ENCODE measurements at regions not wholly inside any gene's neighbourhood (a gene's known extent, or its start where the extent isn't known, plus 50 kb on each side); places are given as distances from the start of the nearest gene placed in this dataset.
"Not testable (repeated sequence)": the region's sequence is repeated elsewhere in the genome, so short reads cannot be mapped to it uniquely, and the experiment has no call there.

DNA sequence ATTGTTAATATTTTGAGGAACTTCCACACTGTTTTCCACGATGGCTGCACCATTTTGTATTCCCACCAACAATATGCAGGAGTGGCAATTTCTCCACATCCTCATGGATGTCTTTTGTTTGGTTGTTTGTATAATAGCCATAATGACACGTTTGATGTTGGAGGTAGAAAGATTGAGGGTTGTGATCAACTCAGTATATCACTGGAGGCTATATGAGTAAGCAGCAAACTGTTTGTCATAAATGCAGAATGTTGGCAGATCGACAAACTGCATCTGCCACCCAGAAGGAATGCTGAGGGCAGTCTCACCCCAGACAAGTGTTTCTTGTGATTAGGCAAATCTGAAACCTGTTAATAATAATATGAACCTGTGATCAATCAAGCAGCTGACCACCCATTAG lies 243.9 kb upstream of the WDFY3 start:
- POLR2A ChIA-PET: no interaction called here
- no peaks in the 10 kb centered on the region for H3K36me3 ChIP-seq (ENCODE audit: control insufficient read depth, insufficient read depth, low read length)
- BruUV-seq (replicated peaks): no TSS peak
- H3K27me3 ChIP-seq (replicated peaks; ENCODE audit: control insufficient read depth, insufficient read depth, low read length): no peaks in the 10 kb centered on the region
- Mint-ChIP-seq H3K9me3 (ENCODE audit: unreplicated experiment) (no peaks in the 10 kb centered on the region), H3K27me3 (ENCODE audit: insufficient read depth, unreplicated experiment) (no peaks in the 10 kb centered on the region), H3K4me1 (ENCODE audit: low read depth, unreplicated experiment) (no peaks in the 10 kb centered on the region), H3K4me3 (ENCODE audit: unreplicated experiment) (no peak overlapping the region), H3K36me3 (ENCODE audit: insufficient read depth, unreplicated experiment) (no peaks in the 10 kb centered on the region), H3K27ac (ENCODE audit: unreplicated experiment) (no peak overlapping the region)
- CTCF ChIA-PET: no interaction called here
- no peak overlapping the region for H3K4me3 ChIP-seq (ENCODE audit: low read depth, low read length)
- TF ChIP-seq, protein P1, sequence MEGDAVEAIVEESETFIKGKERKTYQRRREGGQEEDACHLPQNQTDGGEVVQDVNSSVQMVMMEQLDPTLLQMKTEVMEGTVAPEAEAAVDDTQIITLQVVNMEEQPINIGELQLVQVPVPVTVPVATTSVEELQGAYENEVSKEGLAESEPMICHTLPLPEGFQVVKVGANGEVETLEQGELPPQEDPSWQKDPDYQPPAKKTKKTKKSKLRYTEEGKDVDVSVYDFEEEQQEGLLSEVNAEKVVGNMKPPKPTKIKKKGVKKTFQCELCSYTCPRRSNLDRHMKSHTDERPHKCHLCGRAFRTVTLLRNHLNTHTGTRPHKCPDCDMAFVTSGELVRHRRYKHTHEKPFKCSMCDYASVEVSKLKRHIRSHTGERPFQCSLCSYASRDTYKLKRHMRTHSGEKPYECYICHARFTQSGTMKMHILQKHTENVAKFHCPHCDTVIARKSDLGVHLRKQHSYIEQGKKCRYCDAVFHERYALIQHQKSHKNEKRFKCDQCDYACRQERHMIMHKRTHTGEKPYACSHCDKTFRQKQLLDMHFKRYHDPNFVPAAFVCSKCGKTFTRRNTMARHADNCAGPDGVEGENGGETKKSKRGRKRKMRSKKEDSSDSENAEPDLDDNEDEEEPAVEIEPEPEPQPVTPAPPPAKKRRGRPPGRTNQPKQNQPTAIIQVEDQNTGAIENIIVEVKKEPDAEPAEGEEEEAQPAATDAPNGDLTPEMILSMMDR (IDR thresholded peaks at IDR 0.05; ENCODE audit: insufficient read depth in 1 of 2, low read depth in 1 of 2, low read length in 1 of 2, severe bottlenecking in 1 of 2, unreplicated experiment in 1 of 2): no peak
- no peaks in the 10 kb centered on the region for H3K9me3 ChIP-seq
- intact Hi-C loops (cut with micrococcal nuclease; ENCODE audit: unreplicated experiment): no loop called here
- H3K4me1 ChIP-seq: no peaks in the 10 kb centered on the region
- no peak for DNase-seq

DNA sequence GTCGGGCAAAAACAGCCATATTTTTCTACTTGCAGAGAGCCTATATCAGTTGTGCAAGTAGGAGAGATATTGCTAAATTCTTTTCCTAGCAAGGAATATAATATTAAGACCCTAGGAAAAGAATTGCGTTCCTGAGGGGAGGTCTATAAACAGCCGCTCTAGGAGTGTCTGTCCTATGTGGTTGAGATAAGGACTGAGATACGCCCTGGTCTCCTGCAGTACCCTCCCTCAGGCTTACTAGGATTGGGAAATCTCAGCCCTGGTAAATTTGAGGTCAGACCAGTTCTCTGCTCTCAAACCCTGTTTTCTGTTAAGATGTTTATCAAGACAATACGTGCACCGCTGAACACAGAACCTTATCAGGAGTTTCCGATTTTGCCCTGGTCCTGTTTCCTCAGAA lies 250.1 kb upstream of the WDFY3 start:
- intact Hi-C loops (cut with micrococcal nuclease; ENCODE audit: unreplicated experiment); H3K27ac Mint-ChIP-seq (ENCODE audit: unreplicated experiment); H3K9me3 ChIP-seq; H3K36me3 Mint-ChIP-seq (ENCODE audit: insufficient read depth, unreplicated experiment); CTCF ChIA-PET; BruUV-seq (replicated peaks); H3K4me3 Mint-ChIP-seq (ENCODE audit: unreplicated experiment); DNase-seq; H3K4me1 ChIP-seq; H3K4me3 ChIP-seq (ENCODE audit: low read depth, low read length); H3K27me3 ChIP-seq (replicated peaks; ENCODE audit: control insufficient read depth, insufficient read depth, low read length); H3K36me3 ChIP-seq (ENCODE audit: control insufficient read depth, insufficient read depth, low read length); H3K27me3 Mint-ChIP-seq (ENCODE audit: insufficient read depth, unreplicated experiment); POLR2A ChIA-PET; H3K4me1 Mint-ChIP-seq (ENCODE audit: low read depth, unreplicated experiment): not testable (repeated sequence)
- H3K9me3 Mint-ChIP-seq (ENCODE audit: unreplicated experiment): peaks cover 12% of the 10 kb centered on the region

DNA sequence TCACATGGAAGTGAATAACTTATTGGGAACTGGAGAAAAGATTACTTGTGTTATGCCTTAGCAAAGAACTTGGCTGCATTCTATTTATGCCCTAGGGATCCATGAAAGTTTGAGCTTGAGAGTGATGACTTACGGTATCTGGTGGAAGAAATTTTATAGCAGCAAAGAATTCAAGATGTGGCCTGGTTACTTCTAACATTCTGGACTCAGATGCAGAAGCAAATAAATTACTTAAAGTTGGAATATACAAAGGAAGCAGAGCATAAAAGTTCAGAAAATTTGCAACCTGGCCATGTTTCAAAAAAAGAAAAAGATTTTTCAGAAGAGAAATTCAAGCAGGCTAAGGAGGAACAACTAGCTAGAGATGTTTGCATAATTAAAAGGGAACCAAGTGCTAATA lies 252.3 kb upstream of the WDFY3 start:
- Histone ChIP-seq H3K4me1 (no peaks in the 10 kb centered on the region), H3K27me3 (replicated peaks; ENCODE audit: control insufficient read depth, insufficient read depth, low read length) (no peaks in the 10 kb centered on the region), H3K9me3 (no peaks in the 10 kb centered on the region), H3K36me3 (ENCODE audit: control insufficient read depth, insufficient read depth, low read length) (no peaks in the 10 kb centered on the region), H3K4me3 (ENCODE audit: low read depth, low read length) (no peak overlapping the region)
- CTCF ChIA-PET: no interaction called here
- Mint-ChIP-seq H3K9me3 (ENCODE audit: unreplicated experiment) (peaks cover 12% of the 10 kb centered on the region), H3K4me3 (ENCODE audit: unreplicated experiment) (no peak overlapping the region), H3K4me1 (ENCODE audit: low read depth, unreplicated experiment) (no peaks in the 10 kb centered on the region), H3K27ac (ENCODE audit: unreplicated experiment) (no peak overlapping the region), H3K27me3 (ENCODE audit: insufficient read depth, unreplicated experiment) (no peaks in the 10 kb centered on the region), H3K36me3 (ENCODE audit: insufficient read depth, unreplicated experiment) (no peaks in the 10 kb centered on the region)
- DNase-seq: no peak
- POLR2A ChIA-PET: no interaction called here
- no TSS peak for BruUV-seq (replicated peaks)
- TF ChIP-seq, protein P1 (IDR thresholded peaks at IDR 0.05; ENCODE audit: insufficient read depth in 1 of 2, low read depth in 1 of 2, low read length in 1 of 2, severe bottlenecking in 1 of 2, unreplicated experiment in 1 of 2): no peak
- intact Hi-C loops (cut with micrococcal nuclease; ENCODE audit: unreplicated experiment): no loop called here

DNA sequence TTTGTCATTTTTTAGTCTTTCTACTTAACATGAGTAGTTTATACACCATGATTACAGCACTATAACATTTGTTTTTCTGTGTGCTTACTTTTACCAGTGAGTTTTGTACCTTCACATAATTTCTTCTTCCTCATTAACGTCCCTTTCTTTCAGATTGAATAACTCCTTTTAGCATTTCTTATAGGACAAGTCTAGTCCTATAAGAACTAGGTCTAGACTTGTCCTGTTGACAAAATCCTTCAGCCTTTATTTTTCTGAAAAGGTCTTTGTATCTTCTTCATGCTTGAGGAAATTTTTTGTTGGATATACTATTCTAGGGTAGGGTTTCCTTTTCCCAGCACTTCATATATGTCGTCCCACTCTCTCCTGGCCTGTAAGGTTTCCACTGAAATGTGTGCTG lies 253.3 kb upstream of the ARHGAP24 start:
- Mint-ChIP-seq H3K4me1 (ENCODE audit: low read depth, unreplicated experiment) (no peaks in the 10 kb centered on the region), H3K9me3 (ENCODE audit: unreplicated experiment) (peaks cover 14% of the 10 kb centered on the region), H3K36me3 (ENCODE audit: insufficient read depth, unreplicated experiment) (no peaks in the 10 kb centered on the region), H3K27ac (ENCODE audit: unreplicated experiment) (no peak overlapping the region), H3K27me3 (ENCODE audit: insufficient read depth, unreplicated experiment) (no peaks in the 10 kb centered on the region), H3K4me3 (ENCODE audit: unreplicated experiment) (no peak overlapping the region)
- no peaks in the 10 kb centered on the region for H3K4me1 ChIP-seq
- no peaks in the 10 kb centered on the region for H3K27me3 ChIP-seq (replicated peaks; ENCODE audit: control insufficient read depth, insufficient read depth, low read length)
- TF ChIP-seq, protein P1 (IDR thresholded peaks at IDR 0.05; ENCODE audit: insufficient read depth in 1 of 2, low read depth in 1 of 2, low read length in 1 of 2, severe bottlenecking in 1 of 2, unreplicated experiment in 1 of 2): no peak
- BruUV-seq (replicated peaks): no TSS peak
- ChIA-PET POLR2A (no interaction called here), CTCF (no interaction called here)
- H3K36me3 ChIP-seq (ENCODE audit: control insufficient read depth, insufficient read depth, low read length): no peaks in the 10 kb centered on the region
- no peak overlapping the region for H3K4me3 ChIP-seq (ENCODE audit: low read depth, low read length)
- no peak for DNase-seq
- peaks cover 4% of the 10 kb centered on the region; the same call in 1 of the 2 replicates for H3K9me3 ChIP-seq
- intact Hi-C loops (cut with micrococcal nuclease; ENCODE audit: unreplicated experiment): no loop called here

All from Caco-2 (cell line).